MG63 (cell line): ENCODE measurements at regions not wholly inside any gene's neighbourhood (a gene's known extent, or its start where the extent isn't known, plus 50 kb on each side); places are given as distances from the start of the nearest gene placed in this dataset.

Experiments used
- DNase-seq: peaks from one replicate; pipeline ENCODE4 v3.0.0-alpha.2; 2020
- H3K27me3 ChIP-seq: fragments of 250-450 bp; sonication (Bioruptor Pico); 2 replicates; pipeline ENCODE4 v1.5.1; 2020; ENCODE audit warnings: mild to moderate bottlenecking, moderate library complexity
- H3K36me3 ChIP-seq: fragments of 250-450 bp; sonication (Bioruptor Pico); 2 replicates; pipeline ENCODE4 v1.5.1; 2020; ENCODE audit warnings: mild to moderate bottlenecking, moderate library complexity
- H3K4me3 ChIP-seq: fragments of 250-450 bp; sonication (Bioruptor Pico); 2 replicates; pipeline ENCODE4 v1.5.1; 2020; ENCODE audit warnings: mild to moderate bottlenecking, moderate library complexity
- H3K9me3 ChIP-seq: fragments of 250-450 bp; sonication (Bioruptor Pico); 2 replicates; pipeline ENCODE4 v1.5.1; 2020; ENCODE audit warnings: mild to moderate bottlenecking, moderate library complexity

GRCh38 chr7:46150721-46151120 lies 229.6 kb upstream of the IGFBP3 start:
- DNase-seq: no peak
- H3K36me3 ChIP-seq: no peaks in the 10 kb centered on the region
- H3K9me3 ChIP-seq: peaks cover 6% of the 10 kb centered on the region; the same call in 1 of the 2 replicates
- H3K27me3 ChIP-seq: no peaks in the 10 kb centered on the region
- H3K4me3 ChIP-seq: no peak overlapping the region

GRCh38 chr7:46150202-46150601 lies 229.1 kb upstream of the IGFBP3 start:
- Histone ChIP-seq H3K27me3 (no peaks in the 10 kb centered on the region), H3K36me3 (no peaks in the 10 kb centered on the region), H3K4me3 (no peak overlapping the region), H3K9me3 (peaks cover 6% of the 10 kb centered on the region; the same call in 1 of the 2 replicates)
- DNase-seq: no peak

- Histone ChIP-seq H3K27me3 (no peaks in the 10 kb centered on the region), H3K9me3 (peaks cover 6% of the 10 kb centered on the region), H3K36me3 (no peaks in the 10 kb centered on the region; the same call in 1 of the 2 replicates), H3K4me3 (no peak overlapping the region)
- DNase-seq: no peak
These were observed 226.8 kb upstream of the IGFBP3 start for GRCh38 chr7:46147871-46148270.

- H3K27me3 ChIP-seq: no peaks in the 10 kb centered on the region
- no peak overlapping the region for H3K4me3 ChIP-seq
- peaks cover 6% of the 10 kb centered on the region for H3K9me3 ChIP-seq
- H3K36me3 ChIP-seq: no peaks in the 10 kb centered on the region; the same call in 1 of the 2 replicates
- peak; percentile 94 for DNase-seq
These were observed 225.6 kb upstream of the IGFBP3 start for GRCh38 chr7:46146454-46147255.

GRCh38 chr7:46145412-46145811 lies 224.3 kb upstream of the IGFBP3 start:
- no peak overlapping the region for H3K4me3 ChIP-seq
- DNase-seq: peak; percentile 95
- peaks cover 5% of the 10 kb centered on the region for H3K9me3 ChIP-seq
- H3K36me3 ChIP-seq: no peaks in the 10 kb centered on the region; the same call in 1 of the 2 replicates
- no peaks in the 10 kb centered on the region for H3K27me3 ChIP-seq

- DNase-seq: no peak
- Histone ChIP-seq H3K4me3 (no peak overlapping the region), H3K9me3 (peaks cover 3% of the 10 kb centered on the region), H3K27me3 (no peaks in the 10 kb centered on the region), H3K36me3 (no peaks in the 10 kb centered on the region; the same call in 1 of the 2 replicates)
These were observed 223.2 kb upstream of the IGFBP3 start for GRCh38 chr7:46143949-46144917.

- Histone ChIP-seq H3K4me3 (no peak overlapping the region), H3K27me3 (no peaks in the 10 kb centered on the region), H3K9me3 (peaks cover 3% of the 10 kb centered on the region), H3K36me3 (no peaks in the 10 kb centered on the region; the same call in 1 of the 2 replicates)
- no peak for DNase-seq
These were observed 222.3 kb upstream of the IGFBP3 start for GRCh38 chr7:46143421-46143820.

GRCh38 chr7:46139079-46139478 lies 218.0 kb upstream of the IGFBP3 start:
- no peaks in the 10 kb centered on the region for H3K27me3 ChIP-seq
- H3K36me3 ChIP-seq: no peaks in the 10 kb centered on the region; the same call in 1 of the 2 replicates
- peaks cover under 1% of the 10 kb centered on the region for H3K9me3 ChIP-seq
- H3K4me3 ChIP-seq: no peak overlapping the region
- DNase-seq: no peak

GRCh38 chr7:46137725-46138124 lies 216.7 kb upstream of the IGFBP3 start:
- DNase-seq: no peak
- Histone ChIP-seq H3K27me3 (no peaks in the 10 kb centered on the region), H3K4me3 (no peak overlapping the region), H3K36me3 (no peaks in the 10 kb centered on the region), H3K9me3 (no peaks in the 10 kb centered on the region)

GRCh38 chr7:46135557-46135956 lies 214.5 kb upstream of the IGFBP3 start:
- Histone ChIP-seq H3K27me3 (no peaks in the 10 kb centered on the region), H3K9me3 (no peaks in the 10 kb centered on the region), H3K4me3 (no peak overlapping the region), H3K36me3 (no peaks in the 10 kb centered on the region)
- DNase-seq: no peak

GRCh38 chr7:46134795-46135194 lies 213.7 kb upstream of the IGFBP3 start:
- Histone ChIP-seq H3K27me3 (no peaks in the 10 kb centered on the region), H3K4me3 (no peak overlapping the region), H3K9me3 (no peaks in the 10 kb centered on the region), H3K36me3 (no peaks in the 10 kb centered on the region)
- no peak for DNase-seq

GRCh38 chr7:46134385-46134784 lies 213.3 kb upstream of the IGFBP3 start:
- no peak overlapping the region for H3K4me3 ChIP-seq
- no peaks in the 10 kb centered on the region for H3K9me3 ChIP-seq
- no peak for DNase-seq
- no peaks in the 10 kb centered on the region for H3K36me3 ChIP-seq
- no peaks in the 10 kb centered on the region for H3K27me3 ChIP-seq

GRCh38 chr7:46133751-46134150 lies 212.7 kb upstream of the IGFBP3 start:
- no peak overlapping the region for H3K4me3 ChIP-seq
- H3K36me3 ChIP-seq: no peaks in the 10 kb centered on the region
- DNase-seq: no peak
- H3K27me3 ChIP-seq: no peaks in the 10 kb centered on the region
- H3K9me3 ChIP-seq: no peaks in the 10 kb centered on the region

GRCh38 chr7:46133072-46133471 lies 212.0 kb upstream of the IGFBP3 start:
- H3K9me3 ChIP-seq: no peaks in the 10 kb centered on the region
- no peaks in the 10 kb centered on the region for H3K36me3 ChIP-seq
- no peak for DNase-seq
- H3K27me3 ChIP-seq: no peaks in the 10 kb centered on the region
- H3K4me3 ChIP-seq: no peak overlapping the region

- Histone ChIP-seq H3K36me3 (no peaks in the 10 kb centered on the region), H3K4me3 (no peak overlapping the region), H3K27me3 (no peaks in the 10 kb centered on the region), H3K9me3 (no peaks in the 10 kb centered on the region)
- no peak for DNase-seq
These were observed 211.1 kb upstream of the IGFBP3 start for GRCh38 chr7:46131916-46132795.

GRCh38 chr7:46129831-46130230 lies 208.8 kb upstream of the IGFBP3 start:
- H3K4me3 ChIP-seq: no peak overlapping the region
- DNase-seq: no peak
- H3K36me3 ChIP-seq: no peaks in the 10 kb centered on the region
- no peaks in the 10 kb centered on the region for H3K27me3 ChIP-seq
- no peaks in the 10 kb centered on the region for H3K9me3 ChIP-seq
